ENCODE measurements at regions not wholly inside any gene's neighbourhood (a gene's known extent, or its start where the extent isn't known, plus 50 kb on each side); places are given as distances from the start of the nearest gene placed in this dataset.

DNA sequence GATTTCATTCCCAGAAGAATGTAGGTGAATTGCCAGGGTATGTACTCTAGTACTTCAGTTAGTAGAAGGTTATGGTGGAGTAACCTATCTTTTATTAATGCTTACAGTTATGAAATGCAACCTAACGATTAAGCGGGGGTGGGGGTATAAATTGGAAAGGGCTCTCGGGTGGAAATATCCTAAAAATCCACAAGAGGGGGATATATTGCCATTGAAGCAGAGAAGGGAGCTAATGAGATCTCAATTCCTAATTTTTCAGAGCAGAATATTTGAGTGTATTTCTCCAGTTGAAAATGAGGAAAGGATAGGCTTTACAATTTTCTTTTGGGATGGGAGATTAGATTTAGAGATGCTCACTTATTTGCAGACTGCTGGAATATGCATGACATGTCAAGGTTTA, 90.8 kb downstream of the DNAJB9 start:
- TF ChIP-seq, protein P1, sequence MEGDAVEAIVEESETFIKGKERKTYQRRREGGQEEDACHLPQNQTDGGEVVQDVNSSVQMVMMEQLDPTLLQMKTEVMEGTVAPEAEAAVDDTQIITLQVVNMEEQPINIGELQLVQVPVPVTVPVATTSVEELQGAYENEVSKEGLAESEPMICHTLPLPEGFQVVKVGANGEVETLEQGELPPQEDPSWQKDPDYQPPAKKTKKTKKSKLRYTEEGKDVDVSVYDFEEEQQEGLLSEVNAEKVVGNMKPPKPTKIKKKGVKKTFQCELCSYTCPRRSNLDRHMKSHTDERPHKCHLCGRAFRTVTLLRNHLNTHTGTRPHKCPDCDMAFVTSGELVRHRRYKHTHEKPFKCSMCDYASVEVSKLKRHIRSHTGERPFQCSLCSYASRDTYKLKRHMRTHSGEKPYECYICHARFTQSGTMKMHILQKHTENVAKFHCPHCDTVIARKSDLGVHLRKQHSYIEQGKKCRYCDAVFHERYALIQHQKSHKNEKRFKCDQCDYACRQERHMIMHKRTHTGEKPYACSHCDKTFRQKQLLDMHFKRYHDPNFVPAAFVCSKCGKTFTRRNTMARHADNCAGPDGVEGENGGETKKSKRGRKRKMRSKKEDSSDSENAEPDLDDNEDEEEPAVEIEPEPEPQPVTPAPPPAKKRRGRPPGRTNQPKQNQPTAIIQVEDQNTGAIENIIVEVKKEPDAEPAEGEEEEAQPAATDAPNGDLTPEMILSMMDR (IDR thresholded peaks at IDR 0.05; ENCODE audit: low read length), result peak; percentile 31; the same call in 1 of the 2 replicates
- no peak for TF ChIP-seq EZH2 (IDR thresholded peaks at IDR 0.05; ENCODE audit: borderline replicate concordance, low read length)
